ENCODE measurements at regions not wholly inside any gene's neighbourhood (a gene's known extent, or its start where the extent isn't known, plus 50 kb on each side); places are given as distances from the start of the nearest gene placed in this dataset.

GRCh38 chr10:91096274-91096673 is 124.2 kb upstream of the PCGF5 start:
- TF ChIP-seq CTCF (IDR thresholded peaks at IDR 0.05 in 8 of 11, conservative IDR thresholded peaks at IDR 0.05 in 3 of 11) (no peak), POLR2A (IDR thresholded peaks at IDR 0.05) (no peak)
